Vagina (tissue), 2 donors: ENCODE measurements at regions not wholly inside any gene's neighbourhood (a gene's known extent, or its start where the extent isn't known, plus 50 kb on each side); places are given as distances from the start of the nearest gene placed in this dataset.

ENCODE experiments used
- DNase-seq, 2 donors: peaks; one replicate each; pipeline ENCODE4 v3.0.0-alpha.2; 2017; ENCODE audit errors: extremely low spot score in 2 of 2
- H3K27ac ChIP-seq: fragments of 200-600 bp; sonication (generic); one replicate; pipeline ENCODE4 v1.5.1; 2019
- H3K27me3 ChIP-seq: fragments of 200-600 bp; sonication (generic); one replicate; pipeline ENCODE4 v1.5.1; 2019
- H3K36me3 ChIP-seq, 2 donors: fragments of 200-600 bp; sonication (generic); one replicate each; pipeline ENCODE4 v1.5.1; 2017 to 2019
- H3K4me1 ChIP-seq: fragments of 200-600 bp; sonication (generic); one replicate; pipeline ENCODE4 v1.5.1; 2019
- H3K4me3 ChIP-seq, 2 donors: fragments of 200-600 bp; sonication (generic); 1 replicate in 1 of 2; 2 replicates in 1 of 2; pipeline ENCODE4 v1.5.1; 2016 to 2019
- H3K9me3 ChIP-seq: fragments of 200-600 bp; sonication (generic); one replicate; pipeline ENCODE4 v1.5.1; 2019
- CTCF ChIP-seq, 3 experiments: fragments of 450-650 bp in 2 of 3; fragments of 200-600 bp in 1 of 3; sonication (generic) in 1 of 3; IDR thresholded peaks; one replicate each; pipeline ENCODE4 v1.5.1; 2017 to 2019; ENCODE audit warnings: antibody characterized with exemption in 3 of 3, mild to moderate bottlenecking in 2 of 3, moderate library complexity in 2 of 3
- POLR2A ChIP-seq, 2 donors: fragments of 450-650 bp; IDR thresholded peaks; one replicate each; pipeline ENCODE4 v1.6.1; 2017; ENCODE audit warnings: antibody characterized with exemption in 2 of 2, mild to moderate bottlenecking in 2 of 2, moderate library complexity in 2 of 2
- POLR2AphosphoS5 ChIP-seq, 2 donors: sonication (generic); formaldehyde crosslinking; IDR thresholded peaks; one replicate each; pipeline ENCODE4 v1.9.0; 2017; ENCODE audit warnings: antibody characterized with exemption in 2 of 2, mild to moderate bottlenecking in 2 of 2, low read depth in 1 of 2; ENCODE audit not compliant: insufficient read depth in 1 of 2
- intact Hi-C: fragments of 100-400 bp; cut with DNase I; formaldehyde crosslinking; loops from one replicate; pipeline ENCODE4 v1.15.1; 2023

- TF ChIP-seq POLR2A (IDR thresholded peaks at IDR 0.05) (no peak), CTCF (IDR thresholded peaks at IDR 0.05) (no peak), POLR2AphosphoS5 (IDR thresholded peaks at IDR 0.05; ENCODE audit: insufficient read depth in 1 of 2, low read depth in 1 of 2) (no peak)
- intact Hi-C loops: no loop called here
- Histone ChIP-seq H3K9me3 (no peaks in the 10 kb centered on the region), H3K27ac (no peak overlapping the region), H3K36me3 (no peaks in the 10 kb centered on the region), H3K4me3 (no peak overlapping the region), H3K27me3 (no peaks in the 10 kb centered on the region), H3K4me1 (peaks cover 42% of the 10 kb centered on the region)
- no peak for DNase-seq
These were observed 112.1 kb downstream of the COPRS start for GRCh38 chr17:31746884-31747495.

DNA sequence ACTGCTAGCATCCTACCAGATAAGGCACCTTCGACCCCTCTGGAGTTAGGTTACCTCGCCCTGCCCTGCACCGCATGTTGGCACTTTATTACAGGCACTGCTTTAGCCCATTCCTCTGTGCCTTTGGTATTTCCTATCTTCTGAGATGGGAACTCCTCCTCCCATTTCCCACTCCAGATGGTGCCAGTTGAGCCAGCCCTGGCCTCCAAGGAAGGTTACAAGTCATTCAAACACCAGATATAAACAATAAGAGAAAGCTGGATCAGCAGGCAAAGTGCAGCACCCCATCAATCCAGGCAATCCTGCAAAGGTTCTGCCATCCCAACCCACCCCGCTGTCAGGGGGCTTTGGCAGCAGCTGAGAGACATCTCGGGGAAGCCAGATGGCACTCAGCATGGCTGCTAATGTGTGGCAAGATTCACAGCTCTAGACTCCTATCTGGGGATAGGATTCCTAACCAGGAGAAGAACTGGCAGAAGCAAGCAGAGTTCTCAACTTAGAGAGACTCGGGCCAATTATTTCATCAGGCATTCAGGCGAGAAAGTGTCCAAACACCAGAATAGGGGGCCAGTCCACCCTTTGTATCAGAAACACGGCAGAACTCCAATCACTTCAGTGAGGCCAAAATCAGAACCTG is 113.0 kb downstream of the COPRS start:
- TF ChIP-seq POLR2AphosphoS5 (IDR thresholded peaks at IDR 0.05; ENCODE audit: insufficient read depth in 1 of 2, low read depth in 1 of 2): no peak
- no peak for TF ChIP-seq POLR2A (IDR thresholded peaks at IDR 0.05)
- no peak for TF ChIP-seq CTCF (IDR thresholded peaks at IDR 0.05)
- intact Hi-C loops: no loop called here
- Histone ChIP-seq H3K27ac (no peak overlapping the region), H3K4me1 (peaks cover 45% of the 10 kb centered on the region), H3K36me3 (no peaks in the 10 kb centered on the region), H3K4me3 (no peak overlapping the region), H3K9me3 (no peaks in the 10 kb centered on the region), H3K27me3 (no peaks in the 10 kb centered on the region)
- DNase-seq: no peak

GRCh38 chr17:31744511-31744951 is 114.5 kb downstream of the COPRS start:
- Histone ChIP-seq H3K9me3 (no peaks in the 10 kb centered on the region), H3K4me3 (no peak overlapping the region), H3K36me3 (no peaks in the 10 kb centered on the region), H3K27me3 (no peaks in the 10 kb centered on the region), H3K27ac (peak overlapping the region; percentile 46), H3K4me1 (peaks cover 60% of the 10 kb centered on the region)
- TF ChIP-seq POLR2AphosphoS5 (IDR thresholded peaks at IDR 0.05; ENCODE audit: insufficient read depth in 1 of 2, low read depth in 1 of 2) (no peak), CTCF (IDR thresholded peaks at IDR 0.05) (no peak), POLR2A (IDR thresholded peaks at IDR 0.05) (no peak)
- intact Hi-C loops: no loop called here
- DNase-seq: no peak

- H3K4me3 ChIP-seq: no peak overlapping the region
- intact Hi-C loops: no loop called here
- no peak for DNase-seq
- H3K4me1 ChIP-seq: peaks cover 68% of the 10 kb centered on the region
- H3K27ac ChIP-seq: peak overlapping the region; percentile 37
- no peaks in the 10 kb centered on the region for H3K9me3 ChIP-seq
- TF ChIP-seq CTCF (IDR thresholded peaks at IDR 0.05) (no peak), POLR2A (IDR thresholded peaks at IDR 0.05) (no peak), POLR2AphosphoS5 (IDR thresholded peaks at IDR 0.05; ENCODE audit: insufficient read depth in 1 of 2, low read depth in 1 of 2) (no peak)
- H3K36me3 ChIP-seq: no peaks in the 10 kb centered on the region
- H3K27me3 ChIP-seq: no peaks in the 10 kb centered on the region
These were observed 115.2 kb downstream of the COPRS start for GRCh38 chr17:31743797-31744196.

DNA sequence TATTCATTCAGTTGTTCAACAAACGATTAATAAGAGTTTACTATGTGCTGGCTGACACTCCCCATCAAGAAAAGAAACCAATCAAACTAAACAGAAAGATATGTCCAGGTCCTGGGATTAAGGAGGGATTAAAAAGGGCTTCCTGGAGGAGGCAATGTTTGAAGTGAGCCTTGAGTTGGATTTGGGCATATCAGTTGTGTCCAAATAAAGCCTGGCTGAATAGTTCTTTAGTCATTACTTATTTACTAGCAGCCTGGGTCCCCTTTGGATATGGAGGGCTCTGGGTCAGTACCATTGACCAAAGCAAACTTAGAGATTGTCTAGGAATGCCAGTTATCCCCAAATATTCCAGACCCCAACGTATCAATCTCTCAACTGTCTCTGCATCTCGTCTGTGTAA is 117.7 kb downstream of the COPRS start:
- Histone ChIP-seq H3K4me1 (peaks cover 74% of the 10 kb centered on the region), H3K27me3 (no peaks in the 10 kb centered on the region), H3K36me3 (no peaks in the 10 kb centered on the region), H3K9me3 (no peaks in the 10 kb centered on the region), H3K4me3 (no peak overlapping the region), H3K27ac (no peak overlapping the region)
- no peak for DNase-seq
- intact Hi-C loops: no loop called here
- TF ChIP-seq CTCF (IDR thresholded peaks at IDR 0.05) (no peak), POLR2AphosphoS5 (IDR thresholded peaks at IDR 0.05; ENCODE audit: insufficient read depth in 1 of 2, low read depth in 1 of 2) (no peak), POLR2A (IDR thresholded peaks at IDR 0.05) (no peak)
